ENCODE measurements at regions not wholly inside any gene's neighbourhood (a gene's known extent, or its start where the extent isn't known, plus 50 kb on each side); places are given as distances from the start of the nearest gene placed in this dataset.

DNA sequence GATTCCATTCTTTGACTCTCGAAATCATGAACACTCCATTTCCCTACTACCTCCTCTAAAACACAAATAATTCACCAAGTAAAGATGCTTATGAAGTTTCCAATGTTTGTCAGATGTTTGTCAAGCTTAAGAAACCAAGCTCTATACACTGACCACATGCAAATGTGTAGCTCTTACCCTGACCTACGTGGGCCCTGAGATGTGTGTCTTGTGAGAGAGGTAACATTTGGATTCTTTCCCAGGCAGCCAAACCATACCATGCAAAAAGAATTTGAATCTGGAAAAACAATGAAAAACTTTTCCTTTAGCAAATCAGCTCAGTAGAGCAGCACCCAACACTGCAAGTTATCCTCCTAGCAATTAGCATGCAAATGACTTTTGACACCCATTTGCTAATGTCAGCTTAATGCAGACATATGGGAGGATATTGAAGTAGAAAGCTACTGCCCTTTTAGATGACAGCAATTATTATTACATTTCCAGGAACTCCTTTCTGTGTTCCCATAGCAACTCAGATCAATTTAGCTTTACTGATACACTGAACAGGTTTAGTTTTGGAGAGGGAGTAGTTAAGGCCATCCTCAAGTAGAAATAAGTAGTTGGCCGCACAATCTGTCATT lies 83.2 kb upstream of the RGS4 start:
- Histone ChIP-seq H3K36me3 (no peaks in the 10 kb centered on the region), H3K4me1 (no peaks in the 10 kb centered on the region), H3K9me3 (no peaks in the 10 kb centered on the region), H3K4me3 (no peak overlapping the region), H3K27me3 (ENCODE audit: low read depth) (peaks cover 4% of the 10 kb centered on the region), H3K27ac (no peak overlapping the region)
- TF ChIP-seq, protein P1, sequence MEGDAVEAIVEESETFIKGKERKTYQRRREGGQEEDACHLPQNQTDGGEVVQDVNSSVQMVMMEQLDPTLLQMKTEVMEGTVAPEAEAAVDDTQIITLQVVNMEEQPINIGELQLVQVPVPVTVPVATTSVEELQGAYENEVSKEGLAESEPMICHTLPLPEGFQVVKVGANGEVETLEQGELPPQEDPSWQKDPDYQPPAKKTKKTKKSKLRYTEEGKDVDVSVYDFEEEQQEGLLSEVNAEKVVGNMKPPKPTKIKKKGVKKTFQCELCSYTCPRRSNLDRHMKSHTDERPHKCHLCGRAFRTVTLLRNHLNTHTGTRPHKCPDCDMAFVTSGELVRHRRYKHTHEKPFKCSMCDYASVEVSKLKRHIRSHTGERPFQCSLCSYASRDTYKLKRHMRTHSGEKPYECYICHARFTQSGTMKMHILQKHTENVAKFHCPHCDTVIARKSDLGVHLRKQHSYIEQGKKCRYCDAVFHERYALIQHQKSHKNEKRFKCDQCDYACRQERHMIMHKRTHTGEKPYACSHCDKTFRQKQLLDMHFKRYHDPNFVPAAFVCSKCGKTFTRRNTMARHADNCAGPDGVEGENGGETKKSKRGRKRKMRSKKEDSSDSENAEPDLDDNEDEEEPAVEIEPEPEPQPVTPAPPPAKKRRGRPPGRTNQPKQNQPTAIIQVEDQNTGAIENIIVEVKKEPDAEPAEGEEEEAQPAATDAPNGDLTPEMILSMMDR (IDR thresholded peaks at IDR 0.05): no peak
- no peak for DNase-seq
- no peak for ATAC-seq
- intact Hi-C loops (cut with DNase I): no loop called here

DNA sequence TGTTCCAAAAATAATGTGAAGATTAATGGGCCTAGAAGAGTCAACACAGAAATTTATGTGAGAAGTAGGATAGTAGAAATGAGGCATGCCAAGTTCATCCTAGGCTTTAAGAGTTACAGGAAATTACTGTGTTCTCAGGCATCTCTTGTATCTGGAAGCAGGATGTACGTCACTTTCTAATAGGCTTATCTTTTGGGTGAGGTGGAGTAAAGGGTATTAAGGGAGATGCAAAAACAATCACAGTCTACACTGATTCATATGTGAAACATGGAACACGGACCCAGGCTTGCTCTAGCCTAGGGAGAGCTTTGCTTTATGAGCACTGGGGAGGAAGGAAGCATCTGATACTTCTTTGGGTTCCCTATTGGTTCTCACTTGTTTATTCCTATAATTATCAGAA lies 84.5 kb upstream of the RGS4 start:
- intact Hi-C loops (cut with DNase I): no loop called here
- ATAC-seq: no peak
- Histone ChIP-seq H3K4me1 (no peaks in the 10 kb centered on the region), H3K27me3 (ENCODE audit: low read depth) (peaks cover 4% of the 10 kb centered on the region), H3K36me3 (no peaks in the 10 kb centered on the region), H3K9me3 (no peaks in the 10 kb centered on the region), H3K4me3 (no peak overlapping the region), H3K27ac (no peak overlapping the region)
- TF ChIP-seq, protein P1 (IDR thresholded peaks at IDR 0.05): no peak
- no peak for DNase-seq

DNA sequence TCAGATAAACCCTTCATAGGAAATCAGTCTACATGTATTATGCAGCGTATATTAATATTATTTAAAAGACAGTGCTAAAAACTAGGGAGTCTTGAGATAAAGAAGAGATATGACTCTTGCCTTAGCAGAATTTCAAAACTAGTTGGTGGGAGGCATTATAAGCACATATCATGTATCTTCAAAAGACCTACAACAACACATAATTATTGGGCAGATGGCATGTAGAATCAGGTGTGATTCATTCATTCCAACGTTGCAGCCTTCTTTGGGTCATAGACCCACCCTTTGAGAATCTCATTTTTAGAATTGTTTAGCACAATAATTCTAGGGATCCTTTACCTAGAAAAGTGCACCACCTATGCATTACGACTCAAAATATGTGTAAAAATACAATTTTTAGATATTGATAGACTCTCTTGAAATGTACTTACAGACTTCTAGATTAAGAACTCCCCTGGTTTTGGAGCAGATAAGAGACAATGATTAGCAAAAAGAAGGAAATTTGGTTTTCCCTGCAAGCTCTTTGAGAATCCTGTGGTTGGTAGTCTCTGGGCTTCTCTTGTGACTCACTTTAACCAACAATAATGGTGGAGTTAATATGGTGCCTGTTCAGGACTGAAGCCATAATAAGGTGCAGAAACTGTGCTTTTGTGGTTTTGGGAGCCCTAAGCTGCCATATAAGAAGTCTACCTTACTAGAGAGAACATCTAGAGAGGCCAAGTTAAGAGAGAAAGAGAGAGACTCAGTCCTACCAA lies 85.3 kb upstream of the RGS4 start:
- intact Hi-C loops (cut with DNase I): no loop called here
- DNase-seq (no peak), ATAC-seq (no peak)
- Histone ChIP-seq H3K9me3 (no peaks in the 10 kb centered on the region), H3K27ac (no peak overlapping the region), H3K4me1 (no peaks in the 10 kb centered on the region), H3K4me3 (no peak overlapping the region), H3K36me3 (no peaks in the 10 kb centered on the region), H3K27me3 (ENCODE audit: low read depth) (peaks cover 4% of the 10 kb centered on the region)
- TF ChIP-seq, protein P1 (IDR thresholded peaks at IDR 0.05): no peak

DNA sequence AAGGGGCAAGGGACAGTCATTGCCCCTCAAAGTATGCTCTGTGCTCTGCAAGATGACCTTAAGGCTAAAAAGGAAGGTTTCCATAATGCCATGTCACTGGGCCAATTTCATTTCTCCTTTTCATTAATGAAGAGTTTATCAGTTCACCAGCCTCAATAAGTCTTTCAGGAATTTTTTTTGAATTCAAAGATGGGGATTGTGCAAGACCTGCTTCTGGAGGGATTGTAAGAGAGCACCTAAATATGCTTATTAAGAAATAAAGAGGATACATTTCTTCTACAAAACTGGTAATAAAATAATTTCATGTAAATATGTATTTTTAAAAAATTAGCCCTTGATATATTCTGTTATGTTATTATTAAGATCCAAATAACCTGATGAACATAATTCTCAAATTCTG lies 86.8 kb upstream of the RGS4 start:
- no peaks in the 10 kb centered on the region for H3K36me3 ChIP-seq
- no peaks in the 10 kb centered on the region for H3K27me3 ChIP-seq (ENCODE audit: low read depth)
- TF ChIP-seq, protein P1 (IDR thresholded peaks at IDR 0.05): no peak
- no peak overlapping the region for H3K27ac ChIP-seq
- no peaks in the 10 kb centered on the region for H3K9me3 ChIP-seq
- H3K4me3 ChIP-seq: no peak overlapping the region
- DNase-seq: no peak
- ATAC-seq: no peak
- intact Hi-C loops (cut with DNase I): no loop called here
- no peaks in the 10 kb centered on the region for H3K4me1 ChIP-seq

DNA sequence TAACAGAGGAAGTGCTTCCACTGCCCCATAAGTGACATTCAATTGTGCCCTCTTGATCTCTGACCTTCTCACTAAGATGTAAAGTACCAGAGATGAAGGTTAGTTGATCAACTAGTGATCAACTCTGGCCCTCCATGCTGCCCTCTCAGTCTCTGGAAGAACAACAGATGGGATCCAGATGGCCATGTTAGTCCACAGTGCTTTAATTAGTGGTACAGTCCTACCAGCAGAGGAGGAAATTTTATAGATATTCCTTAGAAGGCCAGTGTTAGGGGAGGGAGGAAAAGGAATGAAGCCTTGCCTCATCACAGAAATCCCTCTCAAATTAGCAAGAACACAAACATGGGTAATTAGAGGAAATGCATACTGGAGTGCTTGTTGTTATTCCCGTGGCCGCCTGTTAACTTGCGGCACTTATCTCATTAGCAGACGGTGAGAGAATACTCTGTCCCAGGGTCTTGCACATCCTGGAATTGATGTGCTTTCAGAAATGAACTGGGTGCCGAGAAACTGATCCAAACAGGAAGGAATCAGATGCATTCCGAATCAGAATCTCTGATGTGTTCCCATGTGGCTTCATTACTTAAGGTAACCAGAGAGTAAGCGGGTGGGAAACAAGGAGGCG lies 91.1 kb upstream of the RGS4 start:
- TF ChIP-seq, protein P1 (IDR thresholded peaks at IDR 0.05): no peak
- no peak for DNase-seq
- Histone ChIP-seq H3K4me3 (no peak overlapping the region), H3K9me3 (no peaks in the 10 kb centered on the region), H3K4me1 (no peaks in the 10 kb centered on the region), H3K27me3 (ENCODE audit: low read depth) (no peaks in the 10 kb centered on the region), H3K36me3 (no peaks in the 10 kb centered on the region), H3K27ac (no peak overlapping the region)
- ATAC-seq: no peak
- intact Hi-C loops (cut with DNase I): no loop called here
